CD14-positive monocyte (primary cell): ENCODE measurements at regions not wholly inside any gene's neighbourhood (a gene's known extent, or its start where the extent isn't known, plus 50 kb on each side); places are given as distances from the start of the nearest gene placed in this dataset.

Experiments used
- DNase-seq, 3 donors: peaks; one replicate each; pipeline ENCODE4 v3.0.0-alpha.2; 2011 to 2022
- H2AFZ ChIP-seq: 2 replicates; pipeline ENCODE4 v1.6.0; 2012; ENCODE audit warnings: mild to moderate bottlenecking, low read depth, low read length, inconsistent platforms; ENCODE audit not compliant: insufficient read depth, poor library complexity, severe bottlenecking
- H3K27ac ChIP-seq, 2 donors: 1 replicate in 1 of 2; 2 replicates in 1 of 2; pipeline ENCODE4 v1.5.1; 2012 to 2013; ENCODE audit warnings: low read length in 2 of 2, control low read depth in 1 of 2, inconsistent platforms in 1 of 2, low read depth in 1 of 2, mild to moderate bottlenecking in 1 of 2
- H3K27me3 ChIP-seq, 2 donors: one replicate each; pipeline versions ENCODE4 v1.6.0 to v1.6.1; 2011 to 2013; ENCODE audit warnings: low read length in 2 of 2; ENCODE audit not compliant: control insufficient read depth in 2 of 2, insufficient read depth in 2 of 2
- H3K36me3 ChIP-seq, 2 donors: replicated peaks in 1 of 2; 1 replicate in 1 of 2; 2 replicates in 1 of 2; pipeline versions ENCODE4 v1.5.1 to v1.6.1; 2012 to 2013; ENCODE audit warnings: low read length in 2 of 2, control low read depth in 1 of 2, inconsistent platforms in 1 of 2, mild to moderate bottlenecking in 1 of 2; ENCODE audit not compliant: insufficient read depth in 2 of 2, control insufficient read depth in 1 of 2
- H3K4me1 ChIP-seq, 2 donors: 1 replicate in 1 of 2; 2 replicates in 1 of 2; pipeline versions ENCODE4 v1.5.1 to v1.6.1; 2012 to 2013; ENCODE audit warnings: low read length in 2 of 2, control low read depth in 1 of 2, inconsistent platforms in 1 of 2, mild to moderate bottlenecking in 1 of 2, moderate library complexity in 1 of 2; ENCODE audit not compliant: insufficient read depth in 2 of 2, control insufficient read depth in 1 of 2
- H3K4me2 ChIP-seq: replicated peaks from 2 replicates; pipeline ENCODE3; 2012; ENCODE audit warnings: low read length, moderate library complexity, mild to moderate bottlenecking; ENCODE audit not compliant: poor library complexity, severe bottlenecking; ENCODE audit errors: extremely low read depth
- H3K4me3 ChIP-seq, 3 experiments: fragments of 200-600 bp in 1 of 3; sonication (generic) in 1 of 3; replicated peaks in 1 of 3; 1 replicate in 2 of 3; 2 replicates in 1 of 3; pipeline ENCODE4 v1.5.1; 2011 to 2013; ENCODE audit warnings: low read length in 3 of 3, mild to moderate bottlenecking in 3 of 3, control low read depth in 2 of 3, low read depth in 2 of 3, inconsistent platforms in 1 of 3, moderate library complexity in 1 of 3
- H3K79me2 ChIP-seq: 2 replicates; pipeline ENCODE4 v1.6.0; 2012; ENCODE audit warnings: mild to moderate bottlenecking, control low read depth, inconsistent platforms, low read length, moderate library complexity; ENCODE audit not compliant: insufficient read depth
- H3K9ac ChIP-seq: 2 replicates; pipeline ENCODE4 v1.6.0; 2017; ENCODE audit warnings: low read length, mild to moderate bottlenecking; ENCODE audit not compliant: insufficient read depth, poor library complexity, severe bottlenecking
- H3K9me3 ChIP-seq, 2 donors: replicated peaks in 1 of 2; 1 replicate in 1 of 2; 2 replicates in 1 of 2; pipeline versions ENCODE4 v1.5.1 to v1.6.1; 2012 to 2013; ENCODE audit warnings: low read length in 2 of 2, control low read depth in 1 of 2; ENCODE audit not compliant: control insufficient read depth in 1 of 2, insufficient read depth in 1 of 2
- H4K20me1 ChIP-seq: 2 replicates; pipeline ENCODE4 v1.6.0; 2012; ENCODE audit warnings: mild to moderate bottlenecking, low read length, control low read depth, moderate library complexity; ENCODE audit not compliant: insufficient read depth
- H3K27ac Mint-ChIP-seq, 7 donors: one replicate each; pipeline ENCODE4 v1.8.0; 2020; ENCODE audit warnings: mild to moderate bottlenecking in 7 of 7, mixed read lengths in 7 of 7, moderate library complexity in 6 of 7, inconsistent platforms in 2 of 7
- H3K27me3 Mint-ChIP-seq, 3 donors: one replicate each; pipeline ENCODE4 v1.8.0; 2021 to 2022; ENCODE audit warnings: low read depth in 3 of 3, mild to moderate bottlenecking in 3 of 3, mixed read lengths in 3 of 3, moderate library complexity in 3 of 3, inconsistent platforms in 1 of 3
- H3K36me3 Mint-ChIP-seq, 2 donors: one replicate each; pipeline ENCODE4 v1.8.0; 2020; ENCODE audit warnings: mixed read lengths in 2 of 2, inconsistent platforms in 1 of 2, mild to moderate bottlenecking in 1 of 2
- H3K4me1 Mint-ChIP-seq: one replicate; pipeline ENCODE4 v1.8.0; 2020; ENCODE audit warnings: mild to moderate bottlenecking, mixed read lengths
- H3K4me3 Mint-ChIP-seq, 2 donors: one replicate each; pipeline ENCODE4 v1.8.0; 2020; ENCODE audit warnings: mild to moderate bottlenecking in 2 of 2, mixed read lengths in 2 of 2, moderate library complexity in 1 of 2
- H3K9me3 Mint-ChIP-seq, 7 donors: one replicate each; pipeline ENCODE4 v1.8.0; 2020 to 2022; ENCODE audit warnings: mixed read lengths in 7 of 7, mild to moderate bottlenecking in 6 of 7, moderate library complexity in 6 of 7, inconsistent platforms in 2 of 7
- WGBS: methylation state at CpG from one replicate; pipeline ENCODE4 v1.1.5; 2013; ENCODE audit warnings: missing lambda C conversion rate; ENCODE audit not compliant: insufficient coverage; 5-methylcytosine and 5-hydroxymethylcytosine counted together
- intact Hi-C, 2 donors: fragments of 100-400 bp; cut with micrococcal nuclease; formaldehyde crosslinking; loops; one replicate each; pipeline versions ENCODE4 v1.15.0 to v1.15.1; 2023
- TF ChIP-seq, protein P1 (sequence below): fragments of 200-600 bp; IDR thresholded peaks from one replicate; pipeline ENCODE4 v1.8.0; 2022; ENCODE audit warnings: antibody characterized with exemption, mild to moderate bottlenecking

DNA sequence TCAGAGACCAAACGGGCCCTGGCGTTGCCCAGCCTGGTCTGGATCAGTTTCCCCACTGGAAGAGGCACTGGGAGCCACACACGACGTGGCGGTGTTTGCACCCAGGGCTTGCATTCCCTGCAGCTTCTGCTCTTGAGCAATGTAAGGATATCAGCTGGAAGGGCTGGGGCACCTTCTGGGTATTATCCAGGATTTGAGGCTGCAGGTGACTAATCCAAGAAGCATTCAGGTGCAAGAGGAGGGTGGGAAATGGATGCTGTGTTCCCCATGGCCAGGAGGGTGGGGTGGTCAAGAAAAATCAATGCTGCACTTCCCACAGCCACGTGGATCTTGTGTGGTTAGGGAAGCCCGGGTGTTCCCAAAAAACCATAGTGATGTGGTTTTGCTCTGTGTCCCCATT is 430.9 kb downstream of the IRX2 start:
- H3K27me3 Mint-ChIP-seq: peaks cover 0 to 1% (median 0%) of the 10 kb centered on the region in 3 donors
- DNase-seq: no peak
- H3K27ac Mint-ChIP-seq: no peak overlapping the region
- Histone ChIP-seq H3K27me3 (no peaks in the 10 kb centered on the region), H3K27ac (no peak overlapping the region), H3K4me1 (no peaks in the 10 kb centered on the region), H3K4me2 (no peak overlapping the region), H3K36me3 (no peaks in the 10 kb centered on the region), H4K20me1 (no peaks in the 10 kb centered on the region), H3K4me3 (no peak overlapping the region), H3K79me2 (no peaks in the 10 kb centered on the region), H3K9ac (no peak overlapping the region), H3K9me3 (peaks cover 16 to 24% of the 10 kb centered on the region in 2 donors), H2AFZ (no peak overlapping the region)
- intact Hi-C loops: no loop called here
- TF ChIP-seq, protein P1, sequence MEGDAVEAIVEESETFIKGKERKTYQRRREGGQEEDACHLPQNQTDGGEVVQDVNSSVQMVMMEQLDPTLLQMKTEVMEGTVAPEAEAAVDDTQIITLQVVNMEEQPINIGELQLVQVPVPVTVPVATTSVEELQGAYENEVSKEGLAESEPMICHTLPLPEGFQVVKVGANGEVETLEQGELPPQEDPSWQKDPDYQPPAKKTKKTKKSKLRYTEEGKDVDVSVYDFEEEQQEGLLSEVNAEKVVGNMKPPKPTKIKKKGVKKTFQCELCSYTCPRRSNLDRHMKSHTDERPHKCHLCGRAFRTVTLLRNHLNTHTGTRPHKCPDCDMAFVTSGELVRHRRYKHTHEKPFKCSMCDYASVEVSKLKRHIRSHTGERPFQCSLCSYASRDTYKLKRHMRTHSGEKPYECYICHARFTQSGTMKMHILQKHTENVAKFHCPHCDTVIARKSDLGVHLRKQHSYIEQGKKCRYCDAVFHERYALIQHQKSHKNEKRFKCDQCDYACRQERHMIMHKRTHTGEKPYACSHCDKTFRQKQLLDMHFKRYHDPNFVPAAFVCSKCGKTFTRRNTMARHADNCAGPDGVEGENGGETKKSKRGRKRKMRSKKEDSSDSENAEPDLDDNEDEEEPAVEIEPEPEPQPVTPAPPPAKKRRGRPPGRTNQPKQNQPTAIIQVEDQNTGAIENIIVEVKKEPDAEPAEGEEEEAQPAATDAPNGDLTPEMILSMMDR: no peak
- H3K4me3 Mint-ChIP-seq: no peak overlapping the region
- WGBS: 81% methylated on average over 5 of the region's 7 CpGs
- H3K36me3 Mint-ChIP-seq: no peaks in the 10 kb centered on the region
- H3K4me1 Mint-ChIP-seq: no peaks in the 10 kb centered on the region
- H3K9me3 Mint-ChIP-seq: peaks cover 2 to 23% (median 7%) of the 10 kb centered on the region in 7 donors

GRCh38 chr5:2317540-2317939 is 433.9 kb downstream of the IRX2 start:
- WGBS: no CpG with 5 or more reads among the region's 2 CpGs
- H3K9me3 Mint-ChIP-seq: peaks cover 0 to 28% (median 7%) of the 10 kb centered on the region in 7 donors
- no peak for DNase-seq

More at GRCh38 chr5:2317540-2317939, 433.9 kb downstream of the IRX2 start:
- Histone ChIP-seq H3K27me3 (no peaks in the 10 kb centered on the region), H3K9ac (no peak overlapping the region), H3K4me3 (no peak overlapping the region), H3K9me3 (peaks cover 0 to 11% of the 10 kb centered on the region in 2 donors), H2AFZ (no peak overlapping the region), H3K36me3 (no peaks in the 10 kb centered on the region), H3K4me1 (no peaks in the 10 kb centered on the region), H4K20me1 (no peaks in the 10 kb centered on the region), H3K79me2 (no peaks in the 10 kb centered on the region), H3K27ac (no peak overlapping the region), H3K4me2 (no peak overlapping the region)
- intact Hi-C loops: no loop called here
- TF ChIP-seq, protein P1: no peak
- Mint-ChIP-seq H3K4me1 (no peaks in the 10 kb centered on the region), H3K4me3 (no peak overlapping the region), H3K27me3 (peaks cover 0 to 1% (median 0%) of the 10 kb centered on the region in 3 donors), H3K27ac (no peak overlapping the region), H3K36me3 (no peaks in the 10 kb centered on the region)
